OCI-LY7 (cell line): ENCODE measurements at regions not wholly inside any gene's neighbourhood (a gene's known extent, or its start where the extent isn't known, plus 50 kb on each side); places are given as distances from the start of the nearest gene placed in this dataset.
"Not testable (repeated sequence)": the region's sequence is repeated elsewhere in the genome, so short reads cannot be mapped to it uniquely, and the experiment has no call there.

ENCODE experiments used
- BruUV-seq: library from RNA; stranded (reverse); fragments of 400-500 nt; replicated peaks from 2 replicates; lab custom pipeline; 2021; lab: Mats Ljungman, UMichigan
- CTCF ChIA-PET: fragments of 300-600 bp; sonication (Branson Sonifier 250); formaldehyde crosslinking; loops from one replicate; lab custom pipeline; 2022; ENCODE audit warnings: antibody characterized with exemption; ENCODE audit not compliant: unreplicated experiment; lab: Charles Lee
- POLR2A ChIA-PET: fragments of 300-600 bp; sonication (Branson Sonifier 250); formaldehyde crosslinking; loops from one replicate; lab custom pipeline; 2022; ENCODE audit warnings: antibody characterized with exemption; lab: Charles Lee
- DNase-seq: peaks from one replicate; pipeline ENCODE4 v3.0.0-alpha.2; 2015; ENCODE audit warnings: low spot score
- H2AFZ ChIP-seq: fragments of 200-600 bp; sonication (generic), shearing (Covaris generic); 2 replicates; pipeline ENCODE4 v1.6.1; 2014; ENCODE audit warnings: mild to moderate bottlenecking, antibody characterized with exemption, low read length, moderate library complexity
- H3K27ac ChIP-seq: fragments of 200-600 bp; sonication (generic); 2 replicates; pipeline ENCODE4 v1.5.1; 2014; ENCODE audit warnings: mixed run types, low read depth, mild to moderate bottlenecking, moderate library complexity, low read length, inconsistent platforms; ENCODE audit not compliant: poor library complexity, severe bottlenecking
- H3K36me3 ChIP-seq: fragments of 200-600 bp; sonication (generic); 2 replicates; pipeline ENCODE4 v1.6.1; 2014; ENCODE audit warnings: mild to moderate bottlenecking, antibody characterized with exemption, low read length, moderate library complexity, mixed read lengths; ENCODE audit not compliant: insufficient read depth
- H3K4me1 ChIP-seq: fragments of 200-600 bp; sonication (generic); 2 replicates; pipeline ENCODE4 v1.5.1; 2014; ENCODE audit warnings: mild to moderate bottlenecking, low read length; ENCODE audit not compliant: insufficient read depth, poor library complexity, severe bottlenecking
- H3K4me2 ChIP-seq: fragments of 200-600 bp; sonication (generic); 2 replicates; pipeline ENCODE4 v1.6.1; 2014; ENCODE audit warnings: mild to moderate bottlenecking, low read length
- H3K4me3 ChIP-seq: fragments of 200-600 bp; sonication (generic); 2 replicates; pipeline ENCODE4 v1.5.1; 2014; ENCODE audit warnings: mild to moderate bottlenecking, low read depth, low read length; ENCODE audit not compliant: poor library complexity, severe bottlenecking
- H3K79me2 ChIP-seq: fragments of 200-600 bp; sonication (generic); 2 replicates; pipeline ENCODE4 v1.6.1; 2016; ENCODE audit warnings: low read depth, mild to moderate bottlenecking, low read length, moderate library complexity, mixed read lengths; ENCODE audit not compliant: insufficient read depth
- H3K9me2 ChIP-seq: fragments of 200-600 bp; sonication (generic); 2 replicates; pipeline ENCODE4 v1.6.1; 2016; ENCODE audit warnings: mild to moderate bottlenecking, low read length, mixed read lengths; ENCODE audit not compliant: insufficient read depth
- H3K9me3 ChIP-seq: fragments of 200-600 bp; sonication (generic); 2 replicates; pipeline ENCODE4 v1.6.1; 2014; ENCODE audit warnings: mild to moderate bottlenecking, mixed run types, low read length, mixed read lengths
- H4K20me1 ChIP-seq: fragments of 200-600 bp; sonication (generic); 2 replicates; pipeline ENCODE4 v1.6.1; 2014; ENCODE audit warnings: mild to moderate bottlenecking, antibody characterized with exemption, low read length, moderate library complexity, mixed read lengths; ENCODE audit not compliant: insufficient read depth
- CTCF ChIP-seq: fragments of 200-600 bp; sonication (generic); conservative IDR thresholded peaks from 2 replicates; pipeline ENCODE4 v1.5.1; 2014; ENCODE audit warnings: mild to moderate bottlenecking, antibody characterized with exemption, low read length, moderate library complexity, mixed read lengths
- EZH2phosphoT487 ChIP-seq: fragments of 200-600 bp; sonication (generic); IDR thresholded peaks from 2 replicates; pipeline ENCODE4 v1.6.1; 2018; ENCODE audit warnings: low read depth, borderline replicate concordance, mild to moderate bottlenecking, mixed run types, antibody characterized with exemption, low read length, moderate library complexity, mixed read lengths
- intact Hi-C: fragments of 100-400 bp; cut with micrococcal nuclease; formaldehyde crosslinking; loops from one replicate; pipeline ENCODE4 v1.10.0; 2022; ENCODE audit not compliant: unreplicated experiment

DNA sequence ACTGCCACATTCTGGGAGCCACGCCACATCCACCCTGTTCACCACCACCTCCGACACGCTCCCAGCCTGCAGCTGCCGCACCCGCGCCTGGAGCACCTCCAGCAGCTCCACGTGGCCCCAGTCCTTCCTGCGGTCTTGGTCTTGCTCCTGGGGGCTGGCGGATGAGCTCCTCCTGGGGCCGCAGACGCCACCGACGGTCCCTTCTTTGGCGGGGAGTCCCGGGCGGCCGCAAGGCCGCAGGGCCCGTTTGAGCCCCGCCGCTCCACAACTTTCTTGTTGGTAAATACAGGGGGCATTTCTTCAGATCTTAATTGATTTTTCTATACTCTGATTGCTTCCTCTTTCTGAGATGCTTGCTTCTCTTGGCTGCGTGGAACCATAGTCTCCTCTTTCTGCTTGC, 75.3 kb upstream of the MED13 start:
- no TSS peak for BruUV-seq
- Histone ChIP-seq H3K4me3 (no peak overlapping the region), H3K4me1 (no peaks in the 10 kb centered on the region), H3K4me2 (no peak overlapping the region), H3K9me2 (no peaks in the 10 kb centered on the region), H4K20me1 (no peaks in the 10 kb centered on the region), H3K9me3 (no peaks in the 10 kb centered on the region), H3K27ac (no peak overlapping the region), H3K36me3 (no peaks in the 10 kb centered on the region), H3K79me2 (no peaks in the 10 kb centered on the region), H2AFZ (no peak overlapping the region)
- intact Hi-C loops, result no loop called here
- ChIA-PET POLR2A (interaction anchor here (0.7 kb wide), 1 partner anchor 893 kb away, joined by 4 read pairs; no protein-coding TSS in a partner anchor), CTCF (no interaction called here)
- TF ChIP-seq CTCF (no peak), EZH2phosphoT487 (no peak)
- DNase-seq, result no peak

GRCh38 chr17:62139690-62140354, 74.7 kb upstream of the MED13 start:
- H4K20me1 ChIP-seq, DNase-seq, H3K79me2 ChIP-seq, BruUV-seq, H3K4me1 ChIP-seq, H3K27ac ChIP-seq, intact Hi-C loops, H3K4me2 ChIP-seq, H3K36me3 ChIP-seq, H3K4me3 ChIP-seq, H3K9me2 ChIP-seq, CTCF ChIA-PET, H3K9me3 ChIP-seq, H2AFZ ChIP-seq: not testable (repeated sequence)
- POLR2A ChIA-PET, result interaction anchor here (0.7 kb wide), 1 partner anchor 894 kb away, joined by 4 read pairs; no protein-coding TSS in a partner anchor

- no peaks in the 10 kb centered on the region for H3K9me3 ChIP-seq
- no peak overlapping the region for H3K4me2 ChIP-seq
- CTCF ChIA-PET, result no interaction called here
- no peaks in the 10 kb centered on the region for H3K4me1 ChIP-seq
- TF ChIP-seq EZH2phosphoT487, result no peak
- TF ChIP-seq CTCF, result no peak
- POLR2A ChIA-PET, result no interaction called here
- H3K36me3 ChIP-seq, result no peaks in the 10 kb centered on the region
- intact Hi-C loops, result no loop called here
- no peak overlapping the region for H3K4me3 ChIP-seq
- no peak for DNase-seq
- H3K27ac ChIP-seq, result no peak overlapping the region
- no peaks in the 10 kb centered on the region for H3K9me2 ChIP-seq
- H2AFZ ChIP-seq, result no peak overlapping the region
- H3K79me2 ChIP-seq, result no peaks in the 10 kb centered on the region
- H4K20me1 ChIP-seq, result no peaks in the 10 kb centered on the region
- no TSS peak for BruUV-seq
Observed at GRCh38 chr17:62139141-62139540, 74.1 kb upstream of the MED13 start.

- DNase-seq, H3K9me2 ChIP-seq, H3K27ac ChIP-seq, H3K79me2 ChIP-seq, CTCF ChIA-PET, H3K36me3 ChIP-seq, H3K4me3 ChIP-seq, POLR2A ChIA-PET, H2AFZ ChIP-seq, H3K4me1 ChIP-seq, H3K9me3 ChIP-seq, H3K4me2 ChIP-seq, H4K20me1 ChIP-seq, BruUV-seq, intact Hi-C loops: not testable (repeated sequence)
Observed at GRCh38 chr17:62138676-62139121, 73.6 kb upstream of the MED13 start.
